Duodenal mucosa (tissue), 2 donors: ENCODE measurements at regions not wholly inside any gene's neighbourhood (a gene's known extent, or its start where the extent isn't known, plus 50 kb on each side); places are given as distances from the start of the nearest gene placed in this dataset.

Source experiments
- H3K27ac ChIP-seq: one replicate; pipeline ENCODE4 v1.7.0; 2013; ENCODE audit warnings: low read depth, low read length
- H3K27me3 ChIP-seq, 2 donors: one replicate each; pipeline ENCODE4 v1.7.0; 2013; ENCODE audit warnings: low read length in 2 of 2, control low read depth in 1 of 2; ENCODE audit not compliant: insufficient read depth in 2 of 2, control insufficient read depth in 1 of 2
- H3K36me3 ChIP-seq, 2 donors: one replicate each; pipeline ENCODE4 v1.7.0; 2013; ENCODE audit warnings: low read length in 2 of 2, control low read depth in 1 of 2; ENCODE audit not compliant: insufficient read depth in 2 of 2, control insufficient read depth in 1 of 2
- H3K4me1 ChIP-seq, 2 donors: one replicate each; pipeline ENCODE4 v1.7.0; 2013; ENCODE audit warnings: low read length in 2 of 2, control low read depth in 1 of 2; ENCODE audit not compliant: insufficient read depth in 2 of 2, control insufficient read depth in 1 of 2
- H3K4me3 ChIP-seq, 2 donors: one replicate each; pipeline ENCODE4 v1.7.0; 2013; ENCODE audit warnings: low read length in 2 of 2, low read depth in 1 of 2
- H3K9ac ChIP-seq, 2 donors: one replicate each; pipeline ENCODE4 v1.7.0; 2013; ENCODE audit warnings: low read length in 2 of 2, low read depth in 1 of 2
- H3K9me3 ChIP-seq, 2 donors: one replicate each; pipeline ENCODE4 v1.7.0; 2013; ENCODE audit warnings: low read length in 2 of 2, control low read depth in 1 of 2; ENCODE audit not compliant: control insufficient read depth in 1 of 2

- Histone ChIP-seq H3K4me3 (no peak overlapping the region), H3K9me3 (no peaks in the 10 kb centered on the region), H3K4me1 (no peaks in the 10 kb centered on the region), H3K36me3 (no peaks in the 10 kb centered on the region), H3K27ac (no peak overlapping the region), H3K9ac (no peak overlapping the region), H3K27me3 (no peaks in the 10 kb centered on the region)
These were observed 709.5 kb upstream of the ACVR2A start for GRCh38 chr2:147135376-147135775.

- Histone ChIP-seq H3K27me3 (no peaks in the 10 kb centered on the region), H3K27ac (no peak overlapping the region), H3K9ac (no peak overlapping the region), H3K9me3 (no peaks in the 10 kb centered on the region), H3K4me3 (no peak overlapping the region), H3K36me3 (no peaks in the 10 kb centered on the region), H3K4me1 (no peaks in the 10 kb centered on the region)
These were observed 711.4 kb upstream of the ACVR2A start for GRCh38 chr2:147133286-147133908.

GRCh38 chr2:147125145-147125544 lies 719.7 kb upstream of the ACVR2A start:
- H3K4me3 ChIP-seq, result no peak overlapping the region
- H3K36me3 ChIP-seq, result no peaks in the 10 kb centered on the region
- H3K27me3 ChIP-seq, result peaks cover 0 to 3% of the 10 kb centered on the region in 2 donors
- no peaks in the 10 kb centered on the region for H3K4me1 ChIP-seq
- H3K9ac ChIP-seq, result no peak overlapping the region
- peaks cover 0 to 5% of the 10 kb centered on the region in 2 donors for H3K9me3 ChIP-seq
- H3K27ac ChIP-seq, result no peak overlapping the region

GRCh38 chr2:147122944-147123343 lies 721.9 kb upstream of the ACVR2A start:
- Histone ChIP-seq H3K9ac (no peak overlapping the region), H3K36me3 (no peaks in the 10 kb centered on the region), H3K27me3 (peaks cover 0 to 3% of the 10 kb centered on the region in 2 donors), H3K27ac (no peak overlapping the region), H3K9me3 (peaks cover 0 to 5% of the 10 kb centered on the region in 2 donors), H3K4me1 (no peaks in the 10 kb centered on the region), H3K4me3 (no peak overlapping the region)

- no peaks in the 10 kb centered on the region for H3K36me3 ChIP-seq
- H3K4me3 ChIP-seq, result no peak overlapping the region
- no peaks in the 10 kb centered on the region for H3K9me3 ChIP-seq
These were observed 733.9 kb upstream of the ACVR2A start for GRCh38 chr2:147110962-147111361.

GRCh38 chr2:147110317-147110716 lies 734.5 kb upstream of the ACVR2A start:
- Histone ChIP-seq H3K9me3 (no peaks in the 10 kb centered on the region), H3K9ac (no peak overlapping the region), H3K36me3 (no peaks in the 10 kb centered on the region), H3K4me1 (no peaks in the 10 kb centered on the region), H3K27me3 (no peaks in the 10 kb centered on the region), H3K27ac (no peak overlapping the region), H3K4me3 (no peak overlapping the region)

More at GRCh38 chr2:147110962-147111361, 733.9 kb upstream of the ACVR2A start:
- Histone ChIP-seq H3K27ac (no peak overlapping the region), H3K9ac (no peak overlapping the region), H3K4me1 (no peaks in the 10 kb centered on the region), H3K27me3 (no peaks in the 10 kb centered on the region)

- Histone ChIP-seq H3K9me3 (no peaks in the 10 kb centered on the region), H3K4me3 (no peak overlapping the region), H3K27ac (no peak overlapping the region), H3K4me1 (no peaks in the 10 kb centered on the region), H3K9ac (no peak overlapping the region), H3K36me3 (no peaks in the 10 kb centered on the region), H3K27me3 (no peaks in the 10 kb centered on the region)
These were observed 735.5 kb upstream of the ACVR2A start for GRCh38 chr2:147109291-147109690.

- no peak overlapping the region for H3K27ac ChIP-seq
- H3K4me3 ChIP-seq, result no peak overlapping the region
- no peaks in the 10 kb centered on the region for H3K27me3 ChIP-seq
- H3K36me3 ChIP-seq, result no peaks in the 10 kb centered on the region
- H3K9ac ChIP-seq, result no peak overlapping the region
- no peaks in the 10 kb centered on the region for H3K4me1 ChIP-seq
- no peaks in the 10 kb centered on the region for H3K9me3 ChIP-seq
These were observed 736.3 kb upstream of the ACVR2A start for GRCh38 chr2:147108548-147108947.

- Histone ChIP-seq H3K9ac (no peak overlapping the region), H3K4me3 (no peak overlapping the region), H3K4me1 (no peaks in the 10 kb centered on the region), H3K36me3 (no peaks in the 10 kb centered on the region), H3K27ac (no peak overlapping the region), H3K27me3 (no peaks in the 10 kb centered on the region), H3K9me3 (no peaks in the 10 kb centered on the region)
These were observed 742.7 kb upstream of the ACVR2A start for GRCh38 chr2:147101941-147102790.

- Histone ChIP-seq H3K4me1 (no peaks in the 10 kb centered on the region), H3K27ac (no peak overlapping the region), H3K27me3 (no peaks in the 10 kb centered on the region), H3K9ac (no peak overlapping the region), H3K4me3 (no peak overlapping the region), H3K9me3 (no peaks in the 10 kb centered on the region), H3K36me3 (no peaks in the 10 kb centered on the region)
These were observed 744.3 kb upstream of the ACVR2A start for GRCh38 chr2:147100406-147101035.
